Hepatocyte (in vitro differentiated cells): ENCODE measurements at regions not wholly inside any gene's neighbourhood (a gene's known extent, or its start where the extent isn't known, plus 50 kb on each side); places are given as distances from the start of the nearest gene placed in this dataset.

Source experiments
- EZH2 ChIP-seq: fragments of 200-600 bp; sonication (generic); IDR thresholded peaks from 2 replicates; pipeline ENCODE4 v1.6.1; 2016; ENCODE audit warnings: antibody characterized with exemption, mild to moderate bottlenecking, borderline replicate concordance
- TF ChIP-seq, protein P1 (sequence below): fragments of 200-600 bp; sonication (generic); IDR thresholded peaks from 2 replicates; pipeline ENCODE4 v1.5.1; 2016; ENCODE audit warnings: antibody characterized with exemption, mild to moderate bottlenecking; ENCODE audit not compliant: poor library complexity

DNA sequence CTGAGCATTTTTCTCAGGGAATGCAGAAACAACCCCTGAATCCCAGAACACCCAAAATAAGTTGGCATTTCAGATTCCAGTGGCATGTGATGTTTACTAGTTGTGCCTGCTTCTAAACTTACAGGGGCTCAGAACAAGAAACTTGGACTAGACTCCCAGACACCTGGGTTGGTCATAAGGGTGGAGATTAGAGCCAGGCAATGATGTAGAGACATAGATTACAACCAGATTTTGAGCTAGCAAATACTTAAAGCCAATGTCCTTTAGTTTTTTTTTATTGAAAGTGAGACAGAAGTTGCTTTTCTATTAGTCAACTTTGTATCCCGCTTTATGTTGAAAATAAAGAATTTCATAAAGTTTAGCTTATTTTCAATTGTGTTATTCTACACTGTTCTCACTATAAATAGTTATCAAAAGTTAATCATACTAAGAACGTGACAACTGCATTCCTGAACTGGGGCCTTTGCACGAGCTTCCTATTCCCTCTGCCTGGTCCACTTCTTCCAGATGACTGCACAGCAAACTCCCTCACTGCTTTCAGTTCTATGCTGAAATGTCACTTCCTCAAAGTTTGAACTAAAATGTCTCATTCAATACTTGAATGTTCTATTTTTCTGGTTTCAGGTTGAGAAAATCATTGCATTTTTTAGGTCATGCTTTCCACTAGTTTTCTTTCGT is 224.7 kb upstream of the PPP1R2C start:
- TF ChIP-seq, protein P1, sequence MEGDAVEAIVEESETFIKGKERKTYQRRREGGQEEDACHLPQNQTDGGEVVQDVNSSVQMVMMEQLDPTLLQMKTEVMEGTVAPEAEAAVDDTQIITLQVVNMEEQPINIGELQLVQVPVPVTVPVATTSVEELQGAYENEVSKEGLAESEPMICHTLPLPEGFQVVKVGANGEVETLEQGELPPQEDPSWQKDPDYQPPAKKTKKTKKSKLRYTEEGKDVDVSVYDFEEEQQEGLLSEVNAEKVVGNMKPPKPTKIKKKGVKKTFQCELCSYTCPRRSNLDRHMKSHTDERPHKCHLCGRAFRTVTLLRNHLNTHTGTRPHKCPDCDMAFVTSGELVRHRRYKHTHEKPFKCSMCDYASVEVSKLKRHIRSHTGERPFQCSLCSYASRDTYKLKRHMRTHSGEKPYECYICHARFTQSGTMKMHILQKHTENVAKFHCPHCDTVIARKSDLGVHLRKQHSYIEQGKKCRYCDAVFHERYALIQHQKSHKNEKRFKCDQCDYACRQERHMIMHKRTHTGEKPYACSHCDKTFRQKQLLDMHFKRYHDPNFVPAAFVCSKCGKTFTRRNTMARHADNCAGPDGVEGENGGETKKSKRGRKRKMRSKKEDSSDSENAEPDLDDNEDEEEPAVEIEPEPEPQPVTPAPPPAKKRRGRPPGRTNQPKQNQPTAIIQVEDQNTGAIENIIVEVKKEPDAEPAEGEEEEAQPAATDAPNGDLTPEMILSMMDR: no peak
- TF ChIP-seq EZH2: no peak
